ENCODE measurements at regions not wholly inside any gene's neighbourhood (a gene's known extent, or its start where the extent isn't known, plus 50 kb on each side); places are given as distances from the start of the nearest gene placed in this dataset.

DNA sequence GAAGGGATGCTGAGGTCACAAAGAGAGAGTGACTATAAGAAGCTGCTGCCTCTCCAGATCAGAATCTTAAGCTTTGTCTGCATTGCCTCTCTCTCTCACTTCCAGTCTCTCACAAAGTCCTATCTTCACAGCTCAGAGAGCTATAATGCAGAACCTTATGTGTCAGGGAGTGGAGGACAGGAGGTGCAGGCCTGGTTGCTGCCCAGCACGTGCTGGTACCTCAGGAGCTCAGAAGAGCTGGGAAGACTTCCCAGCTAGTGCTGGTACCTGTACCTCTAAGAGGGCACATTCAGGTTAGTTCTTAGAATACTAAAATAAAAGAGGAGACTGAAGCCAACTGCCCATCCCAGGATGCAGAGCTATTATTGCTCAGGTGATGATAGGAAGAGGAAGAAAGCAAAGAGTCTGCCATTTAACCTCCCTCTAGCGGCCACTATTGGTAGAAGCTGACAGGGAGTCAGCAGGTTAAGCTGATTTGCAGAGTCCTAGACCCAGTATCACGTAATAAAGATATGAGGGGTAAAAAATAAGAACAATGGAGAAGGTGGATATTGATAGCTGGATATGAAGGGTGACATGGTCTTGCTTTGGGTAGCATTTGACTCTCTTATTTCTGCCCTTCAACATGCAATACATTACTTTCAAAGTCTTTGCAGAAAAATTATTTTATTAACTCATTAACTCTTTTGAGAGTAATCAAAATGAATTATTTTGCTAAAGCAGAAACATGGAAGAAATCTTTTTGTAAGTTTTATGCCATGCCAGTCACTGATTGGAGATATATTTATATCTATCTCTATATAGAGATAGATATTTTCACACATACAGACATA is 138.1 kb upstream of the HMCN1 start:
- H3K27me3 ChIP-seq (ENCODE audit: control insufficient read depth in 2 of 2, insufficient read depth in 2 of 2, low read length in 2 of 2): no peaks in the 10 kb centered on the region
- H3K4me1 ChIP-seq (ENCODE audit: control insufficient read depth, extremely low read depth, insufficient read depth, low read length): no peaks in the 10 kb centered on the region
- TF ChIP-seq POLR2A (IDR thresholded peaks at IDR 0.05; ENCODE audit: low read depth, low read length) (no peak), CTCF (IDR thresholded peaks at IDR 0.05; ENCODE audit: extremely low read depth in 1 of 2, insufficient read depth in 1 of 2, low read depth in 1 of 2, low read length in 2 of 2) (peak; percentile 50 to 55), FOS (IDR thresholded peaks at IDR 0.05; ENCODE audit: borderline replicate concordance, insufficient read depth, low read length) (no peak)
- no peaks in the 10 kb centered on the region for H3K9me1 ChIP-seq (replicated peaks; ENCODE audit: control insufficient read depth, extremely low read depth, insufficient read depth, low read length)
- no peak overlapping the region for H3K9ac ChIP-seq (replicated peaks; ENCODE audit: extremely low read depth, insufficient read depth, low read length)
- dilution Hi-C loops (cut with MboI; ENCODE audit: extremely low pct_ligation_motif_present, low sequenced_read_pairs): no loop called here
- DNase-seq (ENCODE audit: low read depth, low spot score) (peak; percentile 45), FAIRE-seq (peak; percentile 69)
- CTCF ChIA-PET: interaction anchor here (0.6 to 2.7 kb wide), 61 partner anchors 9 to 790 kb away, joined by 3 to 35 read pairs (median 4); partner anchors contain the start of gene IVNS1ABP
- no peak overlapping the region for H3K4me3 ChIP-seq (replicated peaks in 1 of 3; ENCODE audit: insufficient read depth in 1 of 3, low read depth in 1 of 3, low read length in 3 of 3)
- POLR2A ChIA-PET: interaction anchor here (0.6 to 1.1 kb wide), 3 partner anchors 138 to 386 kb away, joined by 3 to 9 read pairs (median 4); partner anchors contain the start of gene IVNS1ABP
- no peak overlapping the region for H3K27ac ChIP-seq (ENCODE audit: insufficient read depth, low read depth, low read length)
- H3K9me3 ChIP-seq (replicated peaks; ENCODE audit: control insufficient read depth, insufficient read depth, low read length): no peaks in the 10 kb centered on the region
- H3K79me2 ChIP-seq (ENCODE audit: control insufficient read depth, insufficient read depth, low read length): no peaks in the 10 kb centered on the region
- no peak overlapping the region for H3K4me2 ChIP-seq (ENCODE audit: insufficient read depth, low read length)
- intact Hi-C loops (cut with micrococcal nuclease): loop anchor here (1.0 to 2.0 kb wide), 3 partner anchors 29 to 279 kb away; partner anchors contain the start of gene IVNS1ABP
- no peaks in the 10 kb centered on the region for H4K20me1 ChIP-seq (replicated peaks; ENCODE audit: control insufficient read depth, extremely low read depth, insufficient read depth, low read length)
- no peak overlapping the region for H2AFZ ChIP-seq (ENCODE audit: low read depth, low read length)
- no peaks in the 10 kb centered on the region for H3K36me3 ChIP-seq (ENCODE audit: control insufficient read depth in 2 of 2, extremely low read depth in 1 of 2, insufficient read depth in 2 of 2, low read length in 2 of 2)
- no TSS peak for BruUV-seq (replicated peaks)

GRCh38 chr1:185594786-185595410 is 139.3 kb upstream of the HMCN1 start:
- Histone ChIP-seq H2AFZ (ENCODE audit: low read depth, low read length) (no peak overlapping the region), H4K20me1 (replicated peaks; ENCODE audit: control insufficient read depth, extremely low read depth, insufficient read depth, low read length) (no peaks in the 10 kb centered on the region), H3K4me1 (ENCODE audit: control insufficient read depth, extremely low read depth, insufficient read depth, low read length) (no peaks in the 10 kb centered on the region), H3K79me2 (ENCODE audit: control insufficient read depth, insufficient read depth, low read length) (no peaks in the 10 kb centered on the region), H3K4me3 (replicated peaks in 1 of 3; ENCODE audit: insufficient read depth in 1 of 3, low read depth in 1 of 3, low read length in 3 of 3) (no peak overlapping the region), H3K36me3 (ENCODE audit: control insufficient read depth in 2 of 2, extremely low read depth in 1 of 2, insufficient read depth in 2 of 2, low read length in 2 of 2) (no peaks in the 10 kb centered on the region), H3K27me3 (ENCODE audit: control insufficient read depth in 2 of 2, insufficient read depth in 2 of 2, low read length in 2 of 2) (no peaks in the 10 kb centered on the region), H3K9ac (replicated peaks; ENCODE audit: extremely low read depth, insufficient read depth, low read length) (no peak overlapping the region), H3K9me3 (replicated peaks; ENCODE audit: control insufficient read depth, insufficient read depth, low read length) (no peaks in the 10 kb centered on the region), H3K27ac (ENCODE audit: insufficient read depth, low read depth, low read length) (no peak overlapping the region), H3K9me1 (replicated peaks; ENCODE audit: control insufficient read depth, extremely low read depth, insufficient read depth, low read length) (no peaks in the 10 kb centered on the region), H3K4me2 (ENCODE audit: insufficient read depth, low read length) (no peak overlapping the region)
- DNase-seq (ENCODE audit: low read depth, low spot score): no peak
- FAIRE-seq: no peak
- CTCF ChIA-PET: interaction anchor here (1.0 to 2.7 kb wide), 28 partner anchors 10 to 356 kb away, joined by 3 to 35 read pairs (median 8); partner anchors contain the start of gene IVNS1ABP
- intact Hi-C loops (cut with micrococcal nuclease): no loop called here
- no peak for TF ChIP-seq MYC (IDR thresholded peaks at IDR 0.05; ENCODE audit: low read depth, low read length)
- no peak for TF ChIP-seq FOS (IDR thresholded peaks at IDR 0.05; ENCODE audit: borderline replicate concordance, insufficient read depth, low read length)
- no peak for TF ChIP-seq EZH2 (IDR thresholded peaks at IDR 0.05; ENCODE audit: borderline replicate concordance, low read depth, low read length, severe bottlenecking)
- TF ChIP-seq POLR2A (IDR thresholded peaks at IDR 0.05; ENCODE audit: low read depth, low read length): no peak
- TF ChIP-seq POLR2AphosphoS5 (IDR thresholded peaks at IDR 0.05; ENCODE audit: insufficient read depth, low read depth, low read length): no peak
- TF ChIP-seq JUN (IDR thresholded peaks at IDR 0.05; ENCODE audit: borderline replicate concordance, insufficient read depth, insufficient read length, low read depth): no peak
- TF ChIP-seq MAX (IDR thresholded peaks at IDR 0.05; ENCODE audit: insufficient read depth, insufficient read length): no peak
- no peak for TF ChIP-seq GATA2 (IDR thresholded peaks at IDR 0.05; ENCODE audit: insufficient read depth, insufficient read length, low read depth, low read length)
- TF ChIP-seq CTCF (IDR thresholded peaks at IDR 0.05; ENCODE audit: extremely low read depth in 1 of 2, insufficient read depth in 1 of 2, low read depth in 1 of 2, low read length in 2 of 2): no peak
- no TSS peak for BruUV-seq (replicated peaks)
- POLR2A ChIA-PET: no interaction called here
- dilution Hi-C loops (cut with MboI; ENCODE audit: extremely low pct_ligation_motif_present, low sequenced_read_pairs): no loop called here

Data from endothelial cell of umbilical vein (primary cell).